ENCODE measurements at regions not wholly inside any gene's neighbourhood (a gene's known extent, or its start where the extent isn't known, plus 50 kb on each side); places are given as distances from the start of the nearest gene placed in this dataset.
"Not testable (repeated sequence)": the region's sequence is repeated elsewhere in the genome, so short reads cannot be mapped to it uniquely, and the experiment has no call there.

DNA sequence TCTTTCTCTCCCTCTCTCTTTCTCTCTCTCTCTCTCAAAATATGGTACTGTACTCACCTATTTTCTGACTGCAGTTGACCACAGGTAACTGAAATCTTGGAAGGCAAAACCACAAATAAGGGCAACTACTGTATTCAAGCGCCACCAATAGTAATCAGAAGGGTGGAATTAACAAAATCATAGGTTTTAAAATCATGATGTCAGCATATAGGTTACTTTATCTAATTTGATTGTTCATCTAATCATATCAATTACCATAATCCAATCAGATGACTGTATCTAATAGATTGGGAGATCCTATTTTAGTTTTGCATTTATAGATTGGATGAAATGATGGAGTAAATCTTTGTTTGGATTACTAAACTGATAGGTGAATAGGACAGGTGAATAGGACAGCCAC, 155.8 kb upstream of the KITLG start:
- DNase-seq, result no peak

DNA sequence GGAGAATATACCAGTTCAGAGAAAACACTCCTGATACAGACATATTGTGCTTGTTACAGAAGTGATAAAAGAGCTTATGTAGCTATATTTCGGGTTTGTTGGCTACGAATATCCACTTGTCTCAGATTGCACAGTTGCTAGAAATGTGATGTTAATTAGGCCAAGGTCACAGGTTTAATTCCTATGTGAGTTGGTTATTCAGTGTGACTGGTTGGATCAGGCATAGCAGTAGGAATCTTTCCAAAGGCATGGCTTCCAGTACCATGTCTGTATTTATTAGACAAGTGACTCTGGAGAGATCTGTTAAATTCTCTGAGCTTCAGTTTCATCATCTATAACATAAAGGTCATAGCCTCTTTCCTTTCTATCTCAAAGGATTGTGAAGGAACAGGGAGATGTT, 152.7 kb upstream of the KITLG start:
- no peak for DNase-seq

- DNase-seq, result no peak
These were observed 148.9 kb upstream of the KITLG start for GRCh38 chr12:88729196-88729595.

- no peak for DNase-seq
These were observed 146.8 kb upstream of the KITLG start for GRCh38 chr12:88726806-88727720.

DNA sequence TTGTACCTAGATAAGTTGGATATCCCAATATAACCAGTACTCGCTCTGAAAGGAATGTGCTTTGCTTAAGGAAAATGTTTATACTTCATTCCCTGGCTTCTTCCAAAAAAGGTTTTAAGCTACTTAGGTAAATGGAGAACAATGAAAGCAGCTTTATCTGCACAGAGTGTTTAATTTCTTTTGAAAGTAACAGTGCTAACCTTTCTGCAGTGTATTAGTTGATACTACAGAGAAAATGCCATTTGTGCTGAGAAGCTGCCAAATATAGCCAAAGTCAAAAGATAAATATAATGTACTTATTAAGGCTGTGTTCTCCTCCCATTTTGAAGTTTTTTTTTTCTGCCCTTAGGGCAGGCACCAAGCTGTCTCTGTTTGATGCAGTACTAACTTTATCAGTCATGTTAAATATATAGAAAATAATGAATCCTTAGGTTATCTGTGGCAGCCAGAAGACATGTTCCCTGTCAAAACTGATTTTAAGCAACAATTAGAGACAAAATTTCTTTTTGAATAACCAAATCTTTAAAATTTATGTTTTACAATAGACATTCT, 145.4 kb upstream of the KITLG start:
- DNase-seq, result no peak

DNA sequence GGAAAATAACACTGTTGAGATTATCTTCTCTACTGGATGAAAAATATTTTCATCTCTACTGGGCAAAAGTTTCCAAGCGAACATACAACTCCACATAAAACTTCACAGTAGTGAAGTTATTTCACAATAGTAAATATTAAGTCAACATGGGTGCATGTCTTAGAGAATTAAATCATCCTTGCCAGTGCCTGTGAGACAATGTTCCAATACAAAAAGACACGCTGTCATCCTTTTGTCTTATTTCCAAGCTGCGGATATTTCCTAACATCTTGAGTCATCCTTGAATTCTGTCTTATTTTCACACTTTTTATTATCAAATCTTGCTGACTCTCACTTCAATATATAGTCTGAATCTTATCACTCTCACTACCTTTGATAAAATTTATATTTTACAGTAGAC, 142.9 kb upstream of the KITLG start:
- no peak for DNase-seq

DNA sequence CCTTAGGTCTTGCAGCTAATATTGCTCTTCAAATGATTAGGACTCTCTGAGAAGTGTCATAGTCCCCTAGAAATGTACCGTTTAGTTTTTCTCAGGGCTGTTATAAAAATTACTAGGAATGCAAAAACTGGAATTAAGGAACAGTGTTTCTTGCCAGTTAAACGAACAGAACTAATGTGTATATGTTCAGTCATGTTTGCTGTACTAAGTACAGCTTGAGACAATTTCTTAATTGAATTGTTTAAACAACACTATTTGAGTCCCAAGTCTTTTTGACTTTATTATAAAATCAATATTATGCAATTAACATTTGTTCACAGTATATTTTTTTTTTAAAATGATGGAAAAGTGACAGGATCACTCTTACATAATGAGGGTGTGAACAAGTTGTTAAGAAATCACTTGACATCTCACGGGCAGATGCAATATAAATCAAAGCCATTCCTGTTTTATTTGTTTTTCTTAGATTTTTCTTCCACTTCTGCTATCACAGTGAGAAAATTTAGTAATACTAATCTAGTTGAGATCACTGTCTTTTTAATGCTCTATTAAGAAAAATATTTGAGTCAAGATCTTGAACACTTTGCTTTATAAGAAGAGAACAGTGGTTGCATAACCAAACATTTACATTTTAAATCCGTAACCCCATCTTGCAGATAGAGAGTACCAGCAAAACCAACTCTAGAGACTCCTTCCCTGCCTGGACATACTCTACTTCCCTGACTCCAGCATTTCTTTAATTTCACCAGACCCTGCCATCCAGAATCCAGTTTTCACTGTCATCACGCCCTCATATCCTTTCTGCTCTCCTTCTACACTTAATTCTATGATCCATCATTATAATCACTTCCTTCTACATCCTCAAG, 140.7 kb upstream of the KITLG start:
- no peak for DNase-seq

DNA sequence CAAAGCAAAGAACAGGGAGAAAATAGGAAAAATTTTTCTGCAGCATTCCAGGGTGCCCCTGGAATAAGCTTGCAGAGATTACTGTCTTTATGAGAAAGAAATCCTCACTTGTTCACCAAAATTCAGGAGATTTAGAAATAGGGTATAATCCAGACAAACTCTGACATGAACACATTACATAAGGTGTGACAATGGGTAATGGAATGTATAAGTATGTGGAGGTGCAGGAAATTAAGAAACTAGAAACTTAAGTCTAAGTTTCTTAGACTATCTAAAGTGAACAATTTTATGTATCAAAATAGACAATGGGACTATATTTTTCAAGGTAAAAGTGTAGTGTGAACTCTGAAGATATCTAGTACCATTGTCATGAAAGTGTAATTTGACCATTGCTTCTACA, 140.0 kb upstream of the KITLG start:
- no peak for DNase-seq

DNA sequence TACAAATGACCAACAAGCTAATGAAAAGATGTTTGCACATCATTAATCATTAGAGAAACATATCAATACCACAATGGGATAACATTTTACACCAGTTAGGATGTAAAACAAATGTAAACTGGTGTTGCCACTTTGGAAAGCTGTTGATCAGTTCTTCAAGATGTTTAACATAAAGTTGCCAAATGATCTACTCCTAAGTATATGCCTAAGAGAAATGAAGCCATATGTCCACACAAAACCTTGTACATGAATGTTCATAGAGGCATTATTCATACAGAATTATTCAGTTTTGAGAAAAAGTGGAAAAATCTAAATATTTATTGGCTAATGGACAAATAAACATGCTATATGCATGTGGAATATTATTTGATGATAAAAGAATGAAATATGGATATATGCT, 136.9 kb upstream of the KITLG start:
- no peak for DNase-seq

- DNase-seq, result no peak
These were observed 136.0 kb upstream of the KITLG start for GRCh38 chr12:88716240-88716639.

- DNase-seq, result no peak
These were observed 135.4 kb upstream of the KITLG start for GRCh38 chr12:88715673-88716072.

DNA sequence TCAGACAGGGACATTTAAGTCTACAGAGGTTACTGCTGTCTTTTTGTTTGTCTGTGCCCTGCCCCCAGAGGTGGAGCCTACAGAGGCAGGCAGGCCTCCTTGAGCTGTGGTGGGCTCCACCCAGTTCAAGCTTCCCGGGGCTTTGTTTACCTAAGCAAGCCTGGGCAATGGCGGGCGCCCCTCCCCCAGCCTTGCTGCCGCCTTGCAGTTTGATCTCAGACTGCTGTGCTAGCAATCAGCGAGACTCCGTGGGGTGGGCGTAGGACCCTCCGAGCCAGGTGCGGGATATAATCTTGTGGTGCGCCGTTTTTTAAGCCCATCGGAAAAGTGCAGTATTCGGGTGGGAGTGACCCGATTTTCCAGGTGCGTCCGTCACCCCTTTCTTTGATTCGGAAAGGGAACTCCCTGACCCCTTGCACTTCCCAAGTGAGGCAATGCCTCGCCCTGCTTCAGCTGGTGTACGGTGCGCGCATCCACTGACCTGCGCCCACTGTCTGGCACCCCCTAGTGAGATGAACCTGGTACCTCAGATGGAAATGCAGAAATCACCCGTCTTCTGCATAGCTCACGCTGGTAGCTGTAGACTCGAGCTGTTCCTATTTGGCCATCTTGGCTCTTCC, 134.1 kb upstream of the KITLG start:
- not testable (repeated sequence) for DNase-seq

GRCh38 chr12:88707800-88708199, 127.5 kb upstream of the KITLG start:
- DNase-seq, result no peak

- no peak for DNase-seq
These were observed 126.0 kb upstream of the KITLG start for GRCh38 chr12:88706286-88706685.

DNA sequence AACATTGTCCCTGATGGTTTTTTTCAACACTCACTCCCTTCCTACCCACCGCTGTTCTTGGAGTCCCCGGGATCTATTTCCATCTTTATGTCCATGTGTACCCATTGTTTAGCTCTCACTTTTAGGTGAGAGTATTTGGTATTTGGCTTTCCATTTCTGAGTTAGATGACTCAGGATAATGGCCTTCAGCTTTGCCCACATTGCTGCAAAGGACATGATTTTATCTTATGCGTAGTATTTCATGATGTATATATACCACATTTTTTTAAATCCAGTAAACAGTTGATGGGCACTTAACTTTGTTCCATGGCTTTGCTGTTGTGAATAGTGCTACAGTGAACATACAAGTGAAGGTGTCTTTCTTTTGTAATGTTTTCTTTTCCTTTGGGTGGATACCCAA, 123.5 kb upstream of the KITLG start:
- DNase-seq, result no peak

DNA sequence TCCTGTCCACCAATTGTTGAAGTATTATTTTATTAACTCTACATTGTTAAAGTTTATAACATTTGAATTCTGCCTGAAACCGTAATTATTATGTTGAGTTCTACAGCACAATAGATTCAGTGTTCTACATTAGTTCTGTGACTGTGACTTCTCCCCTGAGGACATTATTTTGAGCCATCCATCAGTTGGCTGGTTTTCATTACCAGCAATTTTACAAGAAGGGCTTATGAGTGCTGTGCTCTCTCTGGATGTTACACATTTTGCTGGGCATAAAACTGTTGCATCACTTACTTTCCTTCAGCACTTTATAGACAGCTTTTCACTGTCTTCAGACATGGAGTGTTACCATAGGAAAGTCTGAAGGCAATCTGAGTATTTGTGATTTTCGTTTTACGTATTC, 118.2 kb upstream of the KITLG start:
- no peak for DNase-seq

DNA sequence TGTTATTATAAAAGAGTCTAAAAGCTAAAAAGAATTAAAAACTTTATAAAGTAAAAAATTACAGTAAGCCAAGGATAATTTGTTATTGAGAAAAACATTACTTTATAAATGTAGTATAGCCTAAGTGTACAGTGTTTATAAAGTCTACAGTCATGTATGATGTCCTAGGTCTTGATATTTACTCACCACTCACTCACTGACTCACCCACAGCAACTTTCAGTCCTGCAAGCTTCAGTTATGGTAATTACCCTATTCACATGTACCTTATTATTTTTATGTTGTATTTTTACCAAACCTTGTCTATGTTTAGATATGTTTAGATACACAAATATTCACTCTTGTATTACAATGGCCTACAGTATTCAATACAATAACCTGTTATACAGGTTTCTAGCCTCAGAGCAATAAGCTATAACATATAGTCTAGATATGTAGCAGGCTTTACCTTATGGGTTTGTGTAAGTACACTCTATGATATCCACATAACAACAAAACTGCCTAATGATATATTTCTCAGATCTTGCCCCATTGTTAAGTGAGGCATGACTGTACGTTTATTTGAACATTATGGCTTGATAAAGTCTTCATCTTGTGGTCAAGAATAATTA, 113.7 kb upstream of the KITLG start:
- DNase-seq, result no peak

DNA sequence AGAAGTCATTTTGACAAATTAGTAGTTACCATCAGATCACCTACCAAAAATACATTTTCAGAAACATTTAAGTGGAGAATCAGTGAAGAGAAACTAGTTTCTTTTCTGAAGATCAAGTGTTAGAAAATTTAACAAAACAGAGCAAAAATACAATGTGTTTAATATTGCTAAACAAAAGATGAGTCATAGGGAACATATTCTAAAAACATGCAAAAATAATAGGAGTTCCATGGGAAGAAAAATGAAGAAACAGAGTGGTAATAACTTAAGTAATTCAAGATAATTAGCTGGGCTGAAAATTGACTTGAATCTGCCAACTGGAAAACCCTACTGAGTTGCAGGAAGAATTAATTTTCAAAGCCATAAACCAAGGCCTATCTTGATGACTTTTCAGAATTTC, 111.5 kb upstream of the KITLG start:
- DNase-seq, result no peak

GRCh38 chr12:88684610-88685009, 104.3 kb upstream of the KITLG start:
- DNase-seq, result no peak

- DNase-seq, result no peak
These were observed 103.9 kb upstream of the KITLG start for GRCh38 chr12:88684170-88684569.

GRCh38 chr12:88683628-88684027, 103.4 kb upstream of the KITLG start:
- no peak for DNase-seq

GRCh38 chr12:88681271-88681670, 101.0 kb upstream of the KITLG start:
- no peak for DNase-seq

DNA sequence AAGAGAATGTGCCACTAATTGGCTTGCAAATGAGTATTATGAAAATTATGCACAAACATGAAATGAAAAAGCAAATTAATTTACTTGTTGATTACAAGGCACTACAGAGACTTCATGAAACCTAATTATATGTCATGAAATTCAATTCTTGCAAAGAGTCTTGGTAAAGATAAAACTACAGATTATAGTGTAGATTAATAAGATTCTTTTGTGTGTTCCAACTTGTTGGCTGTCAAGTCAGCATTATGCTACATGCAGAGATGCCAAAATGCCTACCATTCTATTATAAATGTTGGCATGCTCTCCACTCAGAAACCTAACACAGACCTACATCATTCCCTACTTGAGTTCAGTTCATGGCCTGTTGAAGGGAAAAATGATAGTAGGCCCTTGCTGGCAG, 97.2 kb upstream of the KITLG start:
- DNase-seq, result no peak

Measured in DMS79 (cell line).